Bone marrow (tissue), 2 donors: ENCODE measurements at regions not wholly inside any gene's neighbourhood (a gene's known extent, or its start where the extent isn't known, plus 50 kb on each side); places are given as distances from the start of the nearest gene placed in this dataset.
"Not testable (repeated sequence)": the region's sequence is repeated elsewhere in the genome, so short reads cannot be mapped to it uniquely, and the experiment has no call there.

Experiments used
- DNase-seq, 2 donors: peaks; one replicate each; lab custom pipeline; 2025; lab: John Stamatoyannopoulos, UW

DNA sequence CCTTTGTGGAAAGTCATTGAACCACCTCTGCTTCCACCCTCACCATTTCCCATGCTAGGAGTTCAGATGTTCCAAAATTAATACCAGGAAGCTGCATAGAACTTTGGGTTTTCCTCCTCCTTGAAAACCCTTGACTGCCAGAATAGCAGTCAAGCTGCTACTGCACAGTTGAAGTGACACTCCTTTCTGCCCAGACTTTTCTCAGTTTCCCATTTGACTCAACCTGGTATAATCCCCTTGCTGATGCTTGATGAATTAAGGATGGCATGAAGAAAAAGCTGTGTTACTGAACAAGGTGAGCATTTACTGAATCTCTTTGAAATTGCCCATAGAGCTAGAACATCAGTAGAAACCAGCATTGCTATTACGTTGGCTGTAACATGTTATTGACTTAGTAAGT, 286.0 kb downstream of the EDEM1 start:
- no peak for DNase-seq

DNA sequence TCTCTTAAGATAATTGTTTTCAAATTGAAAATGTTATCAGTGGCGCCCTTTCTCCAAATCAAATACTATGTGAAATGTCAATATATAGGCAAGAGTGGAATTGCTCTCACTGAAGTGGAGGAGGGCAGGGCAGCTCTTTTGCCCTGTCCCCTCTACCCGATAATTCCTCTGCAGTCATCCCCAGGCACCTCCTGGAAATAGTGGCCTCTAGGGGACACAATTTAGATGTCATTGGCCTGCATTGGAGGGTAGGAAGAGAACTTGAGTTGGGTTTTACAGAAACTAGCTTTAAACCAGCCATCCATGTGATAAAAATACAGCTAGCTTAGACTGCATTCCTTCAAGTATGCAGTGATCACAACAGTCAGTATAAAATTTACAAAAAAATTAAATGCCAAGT, 288.9 kb downstream of the EDEM1 start:
- DNase-seq = no peak

GRCh38 chr3:5479229-5479799, 291.8 kb downstream of the EDEM1 start:
- no peak for DNase-seq

GRCh38 chr3:5480190-5480589, 292.7 kb downstream of the EDEM1 start:
- DNase-seq = no peak

DNA sequence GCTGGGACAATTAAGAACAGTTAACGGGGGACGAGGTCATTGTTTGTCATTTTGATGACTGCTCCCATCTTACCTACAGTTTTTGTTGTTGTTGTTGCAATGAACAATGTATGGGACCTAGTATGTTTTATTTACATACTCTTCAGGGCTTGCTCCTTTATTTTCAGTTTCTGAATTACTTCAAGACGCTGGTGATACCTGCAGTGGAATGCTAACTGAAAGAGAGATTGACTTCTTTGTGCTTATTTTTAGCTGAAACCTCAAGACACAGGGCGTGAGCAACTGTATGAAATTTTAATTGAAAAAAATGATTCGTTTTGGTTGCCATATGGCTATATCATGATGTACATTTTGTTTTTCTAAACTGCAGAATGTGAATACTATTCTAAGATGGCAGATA, 297.9 kb downstream of the EDEM1 start:
- no peak for DNase-seq

DNA sequence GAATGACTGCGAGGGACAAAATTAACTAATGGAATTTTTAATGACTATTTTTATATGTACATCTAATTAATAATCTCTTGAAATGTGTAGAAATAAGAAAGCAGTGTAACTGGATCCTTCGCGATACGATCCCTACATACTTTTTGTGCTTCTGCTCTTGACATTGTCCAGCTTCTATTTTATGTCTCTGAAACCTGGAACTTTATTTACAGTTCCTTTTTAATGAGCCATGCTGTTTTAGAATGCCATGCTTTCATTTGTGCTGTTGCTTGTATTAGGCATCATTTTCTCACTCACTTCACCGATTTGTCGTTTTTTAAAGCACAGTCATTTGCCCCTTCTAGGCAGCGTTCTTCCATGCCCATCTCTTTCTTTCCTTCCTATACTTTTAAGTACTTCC, 301.3 kb downstream of the EDEM1 start:
- DNase-seq = no peak

DNA sequence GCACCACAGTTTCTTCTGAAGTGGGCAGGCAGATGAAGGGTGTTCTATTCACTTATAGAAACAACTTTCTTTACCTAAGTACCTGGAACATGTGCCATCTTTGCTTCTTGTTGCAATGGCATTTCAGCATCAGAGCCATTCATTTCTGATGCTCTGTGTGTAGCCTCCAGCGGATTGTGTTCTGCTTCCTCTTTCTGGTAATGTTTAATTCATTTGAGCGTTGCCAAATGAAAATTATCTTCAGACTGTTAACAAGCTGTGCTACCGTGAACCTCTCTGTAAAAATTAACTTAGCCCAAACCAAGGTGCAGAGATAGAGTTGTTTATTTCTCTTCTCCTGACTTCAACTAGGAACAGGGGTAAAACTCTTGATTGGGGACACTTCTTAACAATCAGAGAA, 302.0 kb downstream of the EDEM1 start:
- DNase-seq = no peak

- no peak for DNase-seq
These were observed 307.5 kb downstream of the EDEM1 start for GRCh38 chr3:5494905-5495519.

- DNase-seq = no peak
These were observed 310.0 kb downstream of the EDEM1 start for GRCh38 chr3:5497497-5497896.

GRCh38 chr3:5498981-5499380, 311.5 kb downstream of the EDEM1 start:
- no peak for DNase-seq

DNA sequence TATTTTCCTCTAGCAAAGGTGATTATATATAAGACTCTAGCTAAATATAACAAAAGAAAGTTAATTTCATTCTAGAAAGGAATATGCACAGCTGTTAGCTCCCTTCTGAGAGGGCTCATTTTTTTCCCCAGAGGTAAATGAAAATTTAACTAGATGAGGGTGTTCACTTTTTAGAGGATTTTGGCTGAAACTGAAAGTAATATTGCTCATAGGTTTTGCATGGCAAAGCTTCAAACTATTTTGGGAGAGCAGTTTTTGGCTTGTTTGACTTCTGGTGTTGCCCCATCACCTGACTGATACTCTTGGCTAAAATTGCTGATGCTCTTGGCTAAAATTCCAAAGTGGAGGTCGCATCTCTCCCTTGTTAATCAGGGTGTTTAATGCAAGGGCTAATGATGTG, 311.9 kb downstream of the EDEM1 start:
- no peak for DNase-seq

DNA sequence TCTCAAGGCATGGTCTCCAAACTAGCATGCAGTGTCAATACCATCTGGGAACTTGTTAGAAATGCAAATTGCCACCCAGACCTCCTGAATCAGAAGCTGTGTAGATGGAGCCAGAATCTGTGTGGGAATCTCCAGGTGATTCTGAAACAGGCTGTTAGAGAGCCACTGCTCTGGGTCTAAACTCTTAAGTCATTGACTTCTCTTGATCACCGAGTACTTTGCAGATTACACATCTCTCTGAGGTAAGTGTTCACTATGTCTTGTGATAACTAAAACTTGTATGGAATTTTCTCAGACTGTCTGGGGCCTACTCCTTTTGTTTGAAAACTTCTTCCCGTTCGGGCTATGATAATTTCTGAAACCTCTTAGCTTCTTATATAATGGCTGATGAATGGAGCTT, 315.6 kb downstream of the EDEM1 start:
- DNase-seq = no peak

- no peak for DNase-seq
These were observed 316.6 kb downstream of the EDEM1 start for GRCh38 chr3:5504135-5504534.

- no peak for DNase-seq
These were observed 317.7 kb downstream of the EDEM1 start for GRCh38 chr3:5505163-5505562.

DNA sequence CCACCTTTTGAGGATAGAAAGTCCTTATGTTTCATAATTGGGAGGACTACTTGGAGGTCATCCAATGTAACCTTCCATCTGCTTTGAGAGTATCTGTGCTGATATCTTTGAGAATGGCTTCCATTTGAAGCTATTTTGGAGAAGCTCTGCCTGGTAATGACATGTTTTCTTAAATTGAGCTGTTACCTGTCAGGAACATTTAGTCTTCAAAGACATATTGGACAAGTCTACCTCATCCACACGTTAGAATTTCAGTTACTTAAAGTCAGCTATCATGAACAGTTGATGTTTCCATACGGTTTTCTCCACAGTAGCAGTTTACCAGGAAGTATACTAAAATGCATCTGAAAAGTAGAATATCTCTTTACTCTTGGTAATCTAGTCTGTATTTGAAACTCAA, 318.5 kb downstream of the EDEM1 start:
- no peak for DNase-seq

DNA sequence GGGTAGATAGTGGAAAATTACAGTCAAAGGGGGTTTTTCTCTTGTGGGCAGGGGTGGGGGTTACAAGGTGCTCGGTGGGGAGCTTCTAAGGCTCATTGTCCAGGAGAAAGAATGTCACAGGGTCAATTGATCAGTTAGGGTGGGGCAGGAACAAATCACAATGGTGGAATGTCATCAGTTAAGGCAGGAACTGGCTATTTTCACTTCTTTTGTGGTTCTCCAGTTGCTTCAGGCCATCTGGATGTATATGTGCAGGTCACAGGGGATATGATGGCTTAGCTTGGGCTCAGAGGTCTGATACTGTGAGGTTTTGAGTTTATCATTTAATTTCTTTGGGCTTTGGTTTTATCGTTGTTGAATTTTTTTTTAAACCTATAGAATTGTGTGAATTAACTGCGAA, 321.4 kb downstream of the EDEM1 start:
- not testable (repeated sequence) for DNase-seq

DNA sequence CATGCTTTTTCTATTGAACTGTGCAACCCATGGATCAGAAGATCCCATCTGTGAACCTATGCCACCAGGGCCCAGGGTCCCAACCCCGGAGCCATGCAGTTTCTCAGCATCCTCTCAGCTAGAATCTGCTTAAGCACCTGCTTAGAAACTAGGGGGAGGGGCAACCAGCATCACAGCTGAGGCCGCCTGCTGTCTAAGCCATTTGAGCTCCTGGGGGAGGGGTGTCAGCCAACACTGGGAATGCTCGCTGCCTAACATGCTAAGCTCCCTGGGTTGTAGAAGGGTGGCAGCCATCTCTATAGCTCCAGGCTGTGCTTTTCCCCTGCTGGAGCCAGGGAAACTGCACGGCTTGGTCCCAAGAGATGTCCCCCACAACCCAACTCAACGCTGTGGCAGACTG, 322.8 kb downstream of the EDEM1 start:
- DNase-seq = no peak

DNA sequence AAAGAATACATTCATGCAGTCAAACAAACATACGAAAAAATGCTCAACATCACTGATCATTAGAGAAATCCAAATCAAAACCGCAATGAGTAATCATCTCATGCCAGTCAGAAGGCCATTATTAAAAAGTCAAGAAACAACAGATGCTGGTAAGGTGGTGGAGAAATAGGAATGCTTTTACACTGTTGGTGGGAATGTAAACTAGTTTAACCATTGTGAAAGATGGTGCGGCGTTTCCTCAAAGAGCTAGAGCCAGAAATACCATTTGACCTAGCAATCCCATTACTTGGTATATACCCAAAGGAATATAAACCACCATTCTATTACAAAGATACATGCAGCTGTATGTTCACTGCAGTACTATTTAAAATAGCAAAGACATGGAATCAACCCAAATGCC, 330.4 kb downstream of the EDEM1 start:
- no peak for DNase-seq

DNA sequence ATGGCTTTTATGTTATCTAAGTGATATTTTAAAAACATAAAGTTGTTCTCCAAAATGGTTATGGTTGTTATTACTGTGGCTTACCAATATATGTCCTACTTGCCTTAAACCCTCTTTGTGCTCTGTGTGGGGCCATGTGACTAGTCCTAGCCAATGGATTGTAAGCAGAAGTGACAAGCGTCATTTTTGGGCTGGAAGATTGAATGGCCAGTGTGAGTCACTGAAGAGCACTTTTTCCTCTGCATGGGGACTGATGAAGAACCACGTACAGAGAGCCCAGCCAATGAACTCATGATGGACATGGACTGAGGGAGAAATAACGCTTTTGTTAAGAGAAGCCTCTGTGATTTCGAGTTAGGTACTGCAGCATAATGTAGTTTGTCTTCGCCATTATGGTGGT, 332.7 kb downstream of the EDEM1 start:
- DNase-seq = no peak

- no peak for DNase-seq
These were observed 335.6 kb downstream of the EDEM1 start for GRCh38 chr3:5523125-5523524.

DNA sequence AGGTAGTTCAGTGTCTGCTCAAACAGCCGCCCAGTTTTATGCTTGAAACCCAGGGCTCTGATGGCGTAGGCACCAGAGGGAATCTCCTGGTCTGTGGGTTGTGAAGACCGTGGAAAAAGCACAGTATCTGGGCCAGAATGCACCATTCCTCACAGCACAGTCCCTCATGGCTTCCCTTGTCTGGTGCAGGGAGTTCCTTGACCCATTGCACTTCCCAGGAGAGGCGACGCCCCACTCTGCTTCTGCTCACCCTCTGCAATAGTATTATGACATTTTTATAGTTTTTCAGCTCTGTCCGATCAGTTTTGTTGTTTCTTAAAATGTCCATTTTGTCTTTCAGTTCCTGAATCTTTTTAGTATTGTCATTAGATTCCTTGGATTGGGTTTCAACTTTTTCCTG, 343.5 kb downstream of the EDEM1 start:
- DNase-seq = no peak

DNA sequence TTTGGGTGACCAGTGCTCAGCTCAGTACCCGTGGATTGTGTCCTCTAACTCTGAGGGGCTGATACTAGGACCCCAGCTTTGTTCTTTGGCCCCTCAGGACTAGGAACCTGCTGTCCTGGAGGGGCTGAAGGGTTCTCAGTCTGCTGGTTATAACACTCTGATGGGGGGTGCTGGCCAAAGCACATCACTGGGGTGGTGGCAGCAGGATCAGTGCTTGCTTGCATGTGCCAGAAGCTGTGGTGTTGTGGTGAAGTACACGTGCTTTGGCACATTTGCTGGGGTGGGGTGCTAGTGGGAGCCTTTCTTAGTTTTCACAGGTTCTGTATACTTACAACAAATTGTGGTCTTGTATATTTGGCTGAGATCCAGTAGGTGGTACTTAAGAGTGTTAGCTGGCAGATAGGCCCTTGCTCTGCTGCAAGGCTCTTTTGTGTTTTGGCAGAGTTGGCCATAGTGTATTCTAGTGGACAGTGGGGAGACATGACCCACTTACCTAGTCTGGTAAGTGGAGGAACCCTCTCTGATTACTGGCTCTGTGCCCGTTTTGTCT, 344.3 kb downstream of the EDEM1 start:
- no peak for DNase-seq

- no peak for DNase-seq
These were observed 353.0 kb downstream of the EDEM1 start for GRCh38 chr3:5540532-5540931.

GRCh38 chr3:5542472-5542871, 355.0 kb downstream of the EDEM1 start:
- DNase-seq = no peak
